ENCODE measurements at regions not wholly inside any gene's neighbourhood (a gene's known extent, or its start where the extent isn't known, plus 50 kb on each side); places are given as distances from the start of the nearest gene placed in this dataset.

- TF ChIP-seq CSRNP1 (CRISPR knock-in tag; IDR thresholded peaks at IDR 0.05) (no peak; the same call in 1 of the 2 replicates), FOXP4 (CRISPR knock-in tag; IDR thresholded peaks at IDR 0.05) (peak; percentile 99), ZFP41 (CRISPR knock-in tag; IDR thresholded peaks at IDR 0.05; ENCODE audit: borderline replicate concordance) (no peak), CREM (IDR thresholded peaks at IDR 0.05) (peak; percentile 80), CREM (CRISPR knock-in tag; IDR thresholded peaks at IDR 0.05) (no peak), ZNF230 (CRISPR knock-in tag; IDR thresholded peaks at IDR 0.05) (0 out of 2 replicates have a peak, but pooled peaks have one; percentile 42), MXI1 (IDR thresholded peaks at IDR 0.05; ENCODE audit: borderline replicate concordance, low read depth, low read length) (no peak), YEATS4 (CRISPR knock-in tag; IDR thresholded peaks at IDR 0.05; ENCODE audit: borderline replicate concordance) (no peak), GMEB1 (CRISPR knock-in tag; IDR thresholded peaks at IDR 0.05; ENCODE audit: borderline replicate concordance) (no peak; the same call in 1 of the 2 replicates), UBTF (CRISPR knock-in tag; IDR thresholded peaks at IDR 0.05) (no peak), RCOR2 (CRISPR knock-in tag; IDR thresholded peaks at IDR 0.05) (peak; percentile 76), ZNF18 (CRISPR knock-in tag; IDR thresholded peaks at IDR 0.05; ENCODE audit: insufficient replicate concordance) (no peak), ZNF660 (CRISPR knock-in tag; IDR thresholded peaks at IDR 0.05; ENCODE audit: borderline replicate concordance, low read depth) (no peak), ZBTB21 (CRISPR knock-in tag; IDR thresholded peaks at IDR 0.05) (no peak), NR2F1 (CRISPR knock-in tag; IDR thresholded peaks at IDR 0.05) (no peak), FOXM1 (CRISPR knock-in tag; IDR thresholded peaks at IDR 0.05) (no peak), ZNF513 (CRISPR knock-in tag; conservative IDR thresholded peaks at IDR 0.05) (no peak), ZNF674 (CRISPR knock-in tag; IDR thresholded peaks at IDR 0.05; ENCODE audit: low read depth) (no peak)
Measured at GRCh38 chr7:140249036-140249806, 72.4 kb upstream of the KDM7A start (continued).

Measured in HepG2 (cell line).